ENCODE measurements at regions not wholly inside any gene's neighbourhood (a gene's known extent, or its start where the extent isn't known, plus 50 kb on each side); places are given as distances from the start of the nearest gene placed in this dataset.

GRCh38 chr12:65637774-65638173, 186.5 kb upstream of the HMGA2 start:
- Histone ChIP-seq H3K36me3 (ENCODE audit: control insufficient read depth, insufficient read depth, low read length) (no peaks in the 10 kb centered on the region), H3K27me3 (ENCODE audit: control insufficient read depth, insufficient read depth, low read length) (no peaks in the 10 kb centered on the region), H3K9ac (ENCODE audit: low read length) (no peak overlapping the region), H3K9me3 (ENCODE audit: control insufficient read depth, low read length) (no peaks in the 10 kb centered on the region), H3K4me3 (ENCODE audit: low read length) (no peak overlapping the region), H3K4me1 (ENCODE audit: control insufficient read depth, insufficient read depth, low read length) (peaks cover 13% of the 10 kb centered on the region)

- peaks cover 13% of the 10 kb centered on the region for H3K4me1 ChIP-seq (ENCODE audit: control insufficient read depth, insufficient read depth, low read length)
- no peaks in the 10 kb centered on the region for H3K9me3 ChIP-seq (ENCODE audit: control insufficient read depth, low read length)
- no peak overlapping the region for H3K4me3 ChIP-seq (ENCODE audit: low read length)
- no peak overlapping the region for H3K9ac ChIP-seq (ENCODE audit: low read length)
- no peaks in the 10 kb centered on the region for H3K27me3 ChIP-seq (ENCODE audit: control insufficient read depth, insufficient read depth, low read length)
- no peaks in the 10 kb centered on the region for H3K36me3 ChIP-seq (ENCODE audit: control insufficient read depth, insufficient read depth, low read length)
Observed at GRCh38 chr12:65638324-65638723, 186.0 kb upstream of the HMGA2 start.

GRCh38 chr12:65640489-65640901, 183.8 kb upstream of the HMGA2 start:
- Histone ChIP-seq H3K4me3 (ENCODE audit: low read length) (no peak overlapping the region), H3K27me3 (ENCODE audit: control insufficient read depth, insufficient read depth, low read length) (no peaks in the 10 kb centered on the region), H3K9ac (ENCODE audit: low read length) (no peak overlapping the region), H3K4me1 (ENCODE audit: control insufficient read depth, insufficient read depth, low read length) (no peaks in the 10 kb centered on the region), H3K9me3 (ENCODE audit: control insufficient read depth, low read length) (no peaks in the 10 kb centered on the region), H3K36me3 (ENCODE audit: control insufficient read depth, insufficient read depth, low read length) (no peaks in the 10 kb centered on the region)

GRCh38 chr12:65642061-65642661, 182.1 kb upstream of the HMGA2 start:
- no peaks in the 10 kb centered on the region for H3K27me3 ChIP-seq (ENCODE audit: control insufficient read depth, insufficient read depth, low read length)
- H3K4me1 ChIP-seq (ENCODE audit: control insufficient read depth, insufficient read depth, low read length) = no peaks in the 10 kb centered on the region
- H3K36me3 ChIP-seq (ENCODE audit: control insufficient read depth, insufficient read depth, low read length) = no peaks in the 10 kb centered on the region
- H3K4me3 ChIP-seq (ENCODE audit: low read length) = no peak overlapping the region
- no peaks in the 10 kb centered on the region for H3K9me3 ChIP-seq (ENCODE audit: control insufficient read depth, low read length)
- no peak overlapping the region for H3K9ac ChIP-seq (ENCODE audit: low read length)

- Histone ChIP-seq H3K9me3 (ENCODE audit: control insufficient read depth, low read length) (no peaks in the 10 kb centered on the region), H3K27me3 (ENCODE audit: control insufficient read depth, insufficient read depth, low read length) (no peaks in the 10 kb centered on the region)
Observed at GRCh38 chr12:65643171-65643570, 181.1 kb upstream of the HMGA2 start.

GRCh38 chr12:65643595-65644386, 180.5 kb upstream of the HMGA2 start:
- Histone ChIP-seq H3K4me1 (ENCODE audit: control insufficient read depth, insufficient read depth, low read length) (peaks cover 7% of the 10 kb centered on the region), H3K27me3 (ENCODE audit: control insufficient read depth, insufficient read depth, low read length) (no peaks in the 10 kb centered on the region), H3K9me3 (ENCODE audit: control insufficient read depth, low read length) (no peaks in the 10 kb centered on the region), H3K9ac (ENCODE audit: low read length) (no peak overlapping the region), H3K4me3 (ENCODE audit: low read length) (no peak overlapping the region), H3K36me3 (ENCODE audit: control insufficient read depth, insufficient read depth, low read length) (no peaks in the 10 kb centered on the region)

More at GRCh38 chr12:65643171-65643570, 181.1 kb upstream of the HMGA2 start:
- H3K4me1 ChIP-seq (ENCODE audit: control insufficient read depth, insufficient read depth, low read length) = peaks cover under 1% of the 10 kb centered on the region
- H3K4me3 ChIP-seq (ENCODE audit: low read length) = no peak overlapping the region
- no peak overlapping the region for H3K9ac ChIP-seq (ENCODE audit: low read length)
- H3K36me3 ChIP-seq (ENCODE audit: control insufficient read depth, insufficient read depth, low read length) = no peaks in the 10 kb centered on the region

GRCh38 chr12:65646127-65646643, 178.1 kb upstream of the HMGA2 start:
- peaks cover 13% of the 10 kb centered on the region for H3K4me1 ChIP-seq (ENCODE audit: control insufficient read depth, insufficient read depth, low read length)
- H3K4me3 ChIP-seq (ENCODE audit: low read length) = no peak overlapping the region
- H3K9ac ChIP-seq (ENCODE audit: low read length) = no peak overlapping the region
- no peaks in the 10 kb centered on the region for H3K9me3 ChIP-seq (ENCODE audit: control insufficient read depth, low read length)
- H3K27me3 ChIP-seq (ENCODE audit: control insufficient read depth, insufficient read depth, low read length) = no peaks in the 10 kb centered on the region
- H3K36me3 ChIP-seq (ENCODE audit: control insufficient read depth, insufficient read depth, low read length) = no peaks in the 10 kb centered on the region

GRCh38 chr12:65647074-65647473, 177.2 kb upstream of the HMGA2 start:
- no peaks in the 10 kb centered on the region for H3K36me3 ChIP-seq (ENCODE audit: control insufficient read depth, insufficient read depth, low read length)
- no peak overlapping the region for H3K4me3 ChIP-seq (ENCODE audit: low read length)
- no peaks in the 10 kb centered on the region for H3K9me3 ChIP-seq (ENCODE audit: control insufficient read depth, low read length)
- peaks cover 13% of the 10 kb centered on the region for H3K4me1 ChIP-seq (ENCODE audit: control insufficient read depth, insufficient read depth, low read length)
- no peak overlapping the region for H3K9ac ChIP-seq (ENCODE audit: low read length)
- no peaks in the 10 kb centered on the region for H3K27me3 ChIP-seq (ENCODE audit: control insufficient read depth, insufficient read depth, low read length)

GRCh38 chr12:65648461-65648860, 175.8 kb upstream of the HMGA2 start:
- Histone ChIP-seq H3K4me1 (ENCODE audit: control insufficient read depth, insufficient read depth, low read length) (peaks cover 13% of the 10 kb centered on the region), H3K9ac (ENCODE audit: low read length) (no peak overlapping the region), H3K4me3 (ENCODE audit: low read length) (no peak overlapping the region), H3K9me3 (ENCODE audit: control insufficient read depth, low read length) (no peaks in the 10 kb centered on the region), H3K27me3 (ENCODE audit: control insufficient read depth, insufficient read depth, low read length) (no peaks in the 10 kb centered on the region), H3K36me3 (ENCODE audit: control insufficient read depth, insufficient read depth, low read length) (no peaks in the 10 kb centered on the region)

- Histone ChIP-seq H3K4me1 (ENCODE audit: control insufficient read depth, insufficient read depth, low read length) (peaks cover 13% of the 10 kb centered on the region), H3K9me3 (ENCODE audit: control insufficient read depth, low read length) (no peaks in the 10 kb centered on the region), H3K4me3 (ENCODE audit: low read length) (no peak overlapping the region), H3K36me3 (ENCODE audit: control insufficient read depth, insufficient read depth, low read length) (no peaks in the 10 kb centered on the region), H3K9ac (ENCODE audit: low read length) (no peak overlapping the region), H3K27me3 (ENCODE audit: control insufficient read depth, insufficient read depth, low read length) (no peaks in the 10 kb centered on the region)
Observed at GRCh38 chr12:65649126-65649525, 175.2 kb upstream of the HMGA2 start.

- peaks cover 13% of the 10 kb centered on the region for H3K4me1 ChIP-seq (ENCODE audit: control insufficient read depth, insufficient read depth, low read length)
- H3K36me3 ChIP-seq (ENCODE audit: control insufficient read depth, insufficient read depth, low read length) = no peaks in the 10 kb centered on the region
- no peak overlapping the region for H3K4me3 ChIP-seq (ENCODE audit: low read length)
- no peaks in the 10 kb centered on the region for H3K9me3 ChIP-seq (ENCODE audit: control insufficient read depth, low read length)
- no peak overlapping the region for H3K9ac ChIP-seq (ENCODE audit: low read length)
- no peaks in the 10 kb centered on the region for H3K27me3 ChIP-seq (ENCODE audit: control insufficient read depth, insufficient read depth, low read length)
Observed at GRCh38 chr12:65651060-65651459, 173.2 kb upstream of the HMGA2 start.

- Histone ChIP-seq H3K27me3 (ENCODE audit: control insufficient read depth, insufficient read depth, low read length) (no peaks in the 10 kb centered on the region), H3K36me3 (ENCODE audit: control insufficient read depth, insufficient read depth, low read length) (no peaks in the 10 kb centered on the region), H3K4me1 (ENCODE audit: control insufficient read depth, insufficient read depth, low read length) (peaks cover 11% of the 10 kb centered on the region), H3K9ac (ENCODE audit: low read length) (no peak overlapping the region), H3K9me3 (ENCODE audit: control insufficient read depth, low read length) (no peaks in the 10 kb centered on the region), H3K4me3 (ENCODE audit: low read length) (no peak overlapping the region)
Observed at GRCh38 chr12:65653321-65653720, 171.0 kb upstream of the HMGA2 start.
